ENCODE measurements at regions not wholly inside any gene's neighbourhood (a gene's known extent, or its start where the extent isn't known, plus 50 kb on each side); places are given as distances from the start of the nearest gene placed in this dataset.
"Not testable (repeated sequence)": the region's sequence is repeated elsewhere in the genome, so short reads cannot be mapped to it uniquely, and the experiment has no call there.

- Histone ChIP-seq H4K20me1 (ENCODE audit: insufficient read depth, low read length, poor library complexity, severe bottlenecking) (no peaks in the 10 kb centered on the region), H3F3A (ENCODE audit: low read depth) (no peaks in the 10 kb centered on the region), H3K4me1 (ENCODE audit: insufficient read depth, low read length, poor library complexity, severe bottlenecking) (no peaks in the 10 kb centered on the region), H2AFZ (ENCODE audit: low read length) (no peak overlapping the region), H3K9me3 (ENCODE audit: insufficient read depth, low read depth, low read length) (no peaks in the 10 kb centered on the region), H3K27me3 (ENCODE audit: insufficient read depth, low read length, poor library complexity, severe bottlenecking) (no peaks in the 10 kb centered on the region), H3K9me2 (replicated peaks; ENCODE audit: low read depth, low read length) (no peaks in the 10 kb centered on the region), H3K9ac (ENCODE audit: low read depth, low read length, poor library complexity, severe bottlenecking) (no peak overlapping the region), H3K4me3 (ENCODE audit: low read length, poor library complexity, severe bottlenecking) (no peak overlapping the region), H3K4me2 (ENCODE audit: low read depth, low read length, poor library complexity, severe bottlenecking) (no peak overlapping the region), H3K79me2 (ENCODE audit: insufficient read depth, low read length) (no peaks in the 10 kb centered on the region), H3K36me3 (ENCODE audit: insufficient read depth, low read length) (no peaks in the 10 kb centered on the region)
- TF ChIP-seq EZH2phosphoT487 (IDR thresholded peaks at IDR 0.05; ENCODE audit: borderline replicate concordance) (no peak), CTCF (conservative IDR thresholded peaks at IDR 0.05; ENCODE audit: low read length) (no peak)
These were observed 329.6 kb upstream of the SEMA3C start for GRCh38 chr7:81248420-81248819.

- not testable (repeated sequence) for H3K9me2 ChIP-seq (replicated peaks; ENCODE audit: low read depth, low read length); H4K20me1 ChIP-seq (ENCODE audit: insufficient read depth, low read length, poor library complexity, severe bottlenecking); H3K9ac ChIP-seq (ENCODE audit: low read depth, low read length, poor library complexity, severe bottlenecking); H3K79me2 ChIP-seq (ENCODE audit: insufficient read depth, low read length); H3K4me2 ChIP-seq (ENCODE audit: low read depth, low read length, poor library complexity, severe bottlenecking); H3K4me1 ChIP-seq (ENCODE audit: insufficient read depth, low read length, poor library complexity, severe bottlenecking); H3F3A ChIP-seq (ENCODE audit: low read depth); H3K4me3 ChIP-seq (ENCODE audit: low read length, poor library complexity, severe bottlenecking); H3K36me3 ChIP-seq (ENCODE audit: insufficient read depth, low read length); H3K27me3 ChIP-seq (ENCODE audit: insufficient read depth, low read length, poor library complexity, severe bottlenecking); H2AFZ ChIP-seq (ENCODE audit: low read length); H3K9me3 ChIP-seq (ENCODE audit: insufficient read depth, low read depth, low read length)
These were observed 328.5 kb upstream of the SEMA3C start for GRCh38 chr7:81247364-81247763.

GRCh38 chr7:81245353-81245752, 326.5 kb upstream of the SEMA3C start:
- H3K4me1 ChIP-seq (ENCODE audit: insufficient read depth, low read length, poor library complexity, severe bottlenecking): no peaks in the 10 kb centered on the region
- H3K36me3 ChIP-seq (ENCODE audit: insufficient read depth, low read length): no peaks in the 10 kb centered on the region
- no peak overlapping the region for H3K9ac ChIP-seq (ENCODE audit: low read depth, low read length, poor library complexity, severe bottlenecking)
- H3K4me3 ChIP-seq (ENCODE audit: low read length, poor library complexity, severe bottlenecking): no peak overlapping the region
- H2AFZ ChIP-seq (ENCODE audit: low read length): no peak overlapping the region
- TF ChIP-seq CTCF (conservative IDR thresholded peaks at IDR 0.05; ENCODE audit: low read length) (no peak), EZH2phosphoT487 (IDR thresholded peaks at IDR 0.05; ENCODE audit: borderline replicate concordance) (no peak)
- no peak overlapping the region for H3K4me2 ChIP-seq (ENCODE audit: low read depth, low read length, poor library complexity, severe bottlenecking)
- H3F3A ChIP-seq (ENCODE audit: low read depth): no peaks in the 10 kb centered on the region
- no peaks in the 10 kb centered on the region for H3K9me2 ChIP-seq (replicated peaks; ENCODE audit: low read depth, low read length)
- H3K9me3 ChIP-seq (ENCODE audit: insufficient read depth, low read depth, low read length): no peaks in the 10 kb centered on the region
- no peaks in the 10 kb centered on the region for H4K20me1 ChIP-seq (ENCODE audit: insufficient read depth, low read length, poor library complexity, severe bottlenecking)
- no peaks in the 10 kb centered on the region for H3K27me3 ChIP-seq (ENCODE audit: insufficient read depth, low read length, poor library complexity, severe bottlenecking)
- no peaks in the 10 kb centered on the region for H3K79me2 ChIP-seq (ENCODE audit: insufficient read depth, low read length)

- Histone ChIP-seq H3K4me2 (ENCODE audit: low read depth, low read length, poor library complexity, severe bottlenecking) (no peak overlapping the region), H3K9me2 (replicated peaks; ENCODE audit: low read depth, low read length) (no peaks in the 10 kb centered on the region), H4K20me1 (ENCODE audit: insufficient read depth, low read length, poor library complexity, severe bottlenecking) (no peaks in the 10 kb centered on the region), H3K4me3 (ENCODE audit: low read length, poor library complexity, severe bottlenecking) (no peak overlapping the region), H3F3A (ENCODE audit: low read depth) (no peaks in the 10 kb centered on the region), H3K9me3 (ENCODE audit: insufficient read depth, low read depth, low read length) (no peaks in the 10 kb centered on the region), H3K27me3 (ENCODE audit: insufficient read depth, low read length, poor library complexity, severe bottlenecking) (no peaks in the 10 kb centered on the region), H3K9ac (ENCODE audit: low read depth, low read length, poor library complexity, severe bottlenecking) (no peak overlapping the region), H3K79me2 (ENCODE audit: insufficient read depth, low read length) (no peaks in the 10 kb centered on the region), H3K36me3 (ENCODE audit: insufficient read depth, low read length) (no peaks in the 10 kb centered on the region), H2AFZ (ENCODE audit: low read length) (no peak overlapping the region), H3K4me1 (ENCODE audit: insufficient read depth, low read length, poor library complexity, severe bottlenecking) (no peaks in the 10 kb centered on the region)
- no peak for TF ChIP-seq CTCF (conservative IDR thresholded peaks at IDR 0.05; ENCODE audit: low read length)
- no peak for TF ChIP-seq EZH2phosphoT487 (IDR thresholded peaks at IDR 0.05; ENCODE audit: borderline replicate concordance)
These were observed 325.4 kb upstream of the SEMA3C start for GRCh38 chr7:81244224-81244623.
